ENCODE measurements at regions not wholly inside any gene's neighbourhood (a gene's known extent, or its start where the extent isn't known, plus 50 kb on each side); places are given as distances from the start of the nearest gene placed in this dataset.

- Histone ChIP-seq H3K4me1 (no peaks in the 10 kb centered on the region), H3K9me3 (no peaks in the 10 kb centered on the region), H3K36me3 (ENCODE audit: low read depth, missing control alignments) (no peaks in the 10 kb centered on the region), H3K4me3 (no peak overlapping the region), H3K27me3 (no peaks in the 10 kb centered on the region), H3K27ac (no peak overlapping the region)
- intact Hi-C loops (cut with DNase I; ENCODE audit: low total_unique reads) = no loop called here
- TF ChIP-seq CTCF (IDR thresholded peaks at IDR 0.05) (no peak), POLR2A (IDR thresholded peaks at IDR 0.05) (no peak)
- no peak for DNase-seq
These were observed 118.7 kb upstream of the ACP3 start for GRCh38 chr3:132198516-132198915.

- TF ChIP-seq POLR2A (IDR thresholded peaks at IDR 0.05) (no peak), CTCF (IDR thresholded peaks at IDR 0.05) (no peak)
- no peaks in the 10 kb centered on the region for H3K27me3 ChIP-seq
- no peak for DNase-seq
- no peak overlapping the region for H3K27ac ChIP-seq
- H3K4me3 ChIP-seq = no peak overlapping the region
- no peaks in the 10 kb centered on the region for H3K36me3 ChIP-seq (ENCODE audit: low read depth, missing control alignments)
- no peaks in the 10 kb centered on the region for H3K9me3 ChIP-seq
- 75 to 80% methylated on average over 1 of the region's 1 CpG for WGBS, 2 donors
- intact Hi-C loops (cut with DNase I; ENCODE audit: low total_unique reads) = no loop called here
- H3K4me1 ChIP-seq = no peaks in the 10 kb centered on the region
These were observed 117.8 kb upstream of the ACP3 start for GRCh38 chr3:132199451-132199850.

GRCh38 chr3:132202586-132202985 lies 114.6 kb upstream of the ACP3 start:
- TF ChIP-seq POLR2A (IDR thresholded peaks at IDR 0.05) (no peak), CTCF (IDR thresholded peaks at IDR 0.05) (no peak)
- no peaks in the 10 kb centered on the region for H3K4me1 ChIP-seq
- intact Hi-C loops (cut with DNase I; ENCODE audit: low total_unique reads) = no loop called here
- H3K4me3 ChIP-seq = no peak overlapping the region
- H3K9me3 ChIP-seq = no peaks in the 10 kb centered on the region
- WGBS, 2 donors = 92 to 97% methylated on average over 3 of the region's 3 CpGs
- no peak for DNase-seq
- no peaks in the 10 kb centered on the region for H3K36me3 ChIP-seq (ENCODE audit: low read depth, missing control alignments)
- no peak overlapping the region for H3K27ac ChIP-seq
- no peaks in the 10 kb centered on the region for H3K27me3 ChIP-seq

- no peaks in the 10 kb centered on the region for H3K27me3 ChIP-seq
- no peak for DNase-seq
- intact Hi-C loops (cut with DNase I; ENCODE audit: low total_unique reads) = no loop called here
- H3K4me1 ChIP-seq = no peaks in the 10 kb centered on the region
- no peaks in the 10 kb centered on the region for H3K9me3 ChIP-seq
- H3K27ac ChIP-seq = no peak overlapping the region
- TF ChIP-seq CTCF (IDR thresholded peaks at IDR 0.05) = no peak
- no peak for TF ChIP-seq POLR2A (IDR thresholded peaks at IDR 0.05)
- H3K36me3 ChIP-seq (ENCODE audit: low read depth, missing control alignments) = no peaks in the 10 kb centered on the region
- H3K4me3 ChIP-seq = no peak overlapping the region
- WGBS, 2 donors = 74 to 76% methylated on average over 3 of the region's 3 CpGs
These were observed 113.2 kb upstream of the ACP3 start for GRCh38 chr3:132203889-132204596.

- intact Hi-C loops (cut with DNase I; ENCODE audit: low total_unique reads) = no loop called here
- H3K4me1 ChIP-seq = no peaks in the 10 kb centered on the region
These were observed 111.6 kb upstream of the ACP3 start for GRCh38 chr3:132205609-132206008.

More at GRCh38 chr3:132205609-132206008, 111.6 kb upstream of the ACP3 start:
- Histone ChIP-seq H3K4me3 (no peak overlapping the region), H3K36me3 (ENCODE audit: low read depth, missing control alignments) (no peaks in the 10 kb centered on the region), H3K9me3 (no peaks in the 10 kb centered on the region), H3K27me3 (no peaks in the 10 kb centered on the region), H3K27ac (no peak overlapping the region)
- TF ChIP-seq POLR2A (IDR thresholded peaks at IDR 0.05) = no peak
- no peak for TF ChIP-seq CTCF (IDR thresholded peaks at IDR 0.05)
- no peak for DNase-seq
